Activated B cell treated with CpG ODN at 0.5 μM for 24 hours (primary cell): ENCODE measurements at regions not wholly inside any gene's neighbourhood (a gene's known extent, or its start where the extent isn't known, plus 50 kb on each side); places are given as distances from the start of the nearest gene placed in this dataset.
A peak's percentile ranks its signal among the peaks of the same experiment; 100 is the strongest.

Experiments
- ATAC-seq: fragments of 200-7000 bp; cut with Tn5 transposase; one replicate; pipeline ENCODE4 v1.10.0; 2021; ENCODE audit warnings: low read depth, mild to moderate bottlenecking, moderate library complexity
- CTCF ChIA-PET: fragments of 350-600 bp; sonication (Branson Sonifier 250); formaldehyde crosslinking; loops from one replicate; lab custom pipeline; 2021; ENCODE audit warnings: antibody characterized with exemption; lab: Charles Lee
- POLR2A ChIA-PET: fragments of 350-600 bp; sonication (Branson Sonifier 250); formaldehyde crosslinking; loops from one replicate; lab custom pipeline; 2021; ENCODE audit warnings: antibody characterized with exemption; lab: Charles Lee
- DNase-seq: peaks from one replicate; pipeline ENCODE4 v3.0.0; 2022
- H3K27ac Mint-ChIP-seq: one replicate; pipeline ENCODE4 v1.8.0; 2020; ENCODE audit warnings: mixed read lengths
- H3K27me3 Mint-ChIP-seq: one replicate; pipeline ENCODE4 v1.8.0; 2021; ENCODE audit warnings: mixed read lengths
- H3K36me3 Mint-ChIP-seq: one replicate; pipeline ENCODE4 v1.8.0; 2021; ENCODE audit warnings: low read depth, mixed read lengths
- H3K4me1 Mint-ChIP-seq: one replicate; pipeline ENCODE4 v1.8.0; 2021; ENCODE audit warnings: mixed read lengths
- H3K4me3 Mint-ChIP-seq: one replicate; pipeline ENCODE4 v1.8.0; 2020; ENCODE audit warnings: mild to moderate bottlenecking, mixed read lengths
- H3K9me3 Mint-ChIP-seq: one replicate; pipeline ENCODE4 v1.8.0; 2020; ENCODE audit warnings: mixed read lengths
- intact Hi-C: fragments of 100-400 bp; cut with micrococcal nuclease; formaldehyde crosslinking; loops from one replicate; pipeline ENCODE4 v1.15.1; 2024
- TF ChIP-seq, protein P1 (sequence below): fragments of 200-600 bp; IDR thresholded peaks from one replicate; pipeline ENCODE4 v1.8.0; 2022; ENCODE audit warnings: antibody characterized with exemption, mild to moderate bottlenecking

GRCh38 chr3:194787650-194788049 is 102.0 kb downstream of the FAM43A start:
- H3K36me3 Mint-ChIP-seq, result no peaks in the 10 kb centered on the region
- DNase-seq, result no peak
- TF ChIP-seq, protein P1, sequence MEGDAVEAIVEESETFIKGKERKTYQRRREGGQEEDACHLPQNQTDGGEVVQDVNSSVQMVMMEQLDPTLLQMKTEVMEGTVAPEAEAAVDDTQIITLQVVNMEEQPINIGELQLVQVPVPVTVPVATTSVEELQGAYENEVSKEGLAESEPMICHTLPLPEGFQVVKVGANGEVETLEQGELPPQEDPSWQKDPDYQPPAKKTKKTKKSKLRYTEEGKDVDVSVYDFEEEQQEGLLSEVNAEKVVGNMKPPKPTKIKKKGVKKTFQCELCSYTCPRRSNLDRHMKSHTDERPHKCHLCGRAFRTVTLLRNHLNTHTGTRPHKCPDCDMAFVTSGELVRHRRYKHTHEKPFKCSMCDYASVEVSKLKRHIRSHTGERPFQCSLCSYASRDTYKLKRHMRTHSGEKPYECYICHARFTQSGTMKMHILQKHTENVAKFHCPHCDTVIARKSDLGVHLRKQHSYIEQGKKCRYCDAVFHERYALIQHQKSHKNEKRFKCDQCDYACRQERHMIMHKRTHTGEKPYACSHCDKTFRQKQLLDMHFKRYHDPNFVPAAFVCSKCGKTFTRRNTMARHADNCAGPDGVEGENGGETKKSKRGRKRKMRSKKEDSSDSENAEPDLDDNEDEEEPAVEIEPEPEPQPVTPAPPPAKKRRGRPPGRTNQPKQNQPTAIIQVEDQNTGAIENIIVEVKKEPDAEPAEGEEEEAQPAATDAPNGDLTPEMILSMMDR, result no peak
- intact Hi-C loops, result no loop called here
- no peaks in the 10 kb centered on the region for H3K4me1 Mint-ChIP-seq
- no peak for ATAC-seq
- peaks cover 2% of the 10 kb centered on the region for H3K27me3 Mint-ChIP-seq
- no peak overlapping the region for H3K27ac Mint-ChIP-seq
- no peak overlapping the region for H3K4me3 Mint-ChIP-seq
- POLR2A ChIA-PET, result interaction anchor here (0.7 kb wide), 1 partner anchor 17 kb away, joined by 3 read pairs; no protein-coding TSS in a partner anchor
- CTCF ChIA-PET, result no interaction called here
- no peaks in the 10 kb centered on the region for H3K9me3 Mint-ChIP-seq

DNA sequence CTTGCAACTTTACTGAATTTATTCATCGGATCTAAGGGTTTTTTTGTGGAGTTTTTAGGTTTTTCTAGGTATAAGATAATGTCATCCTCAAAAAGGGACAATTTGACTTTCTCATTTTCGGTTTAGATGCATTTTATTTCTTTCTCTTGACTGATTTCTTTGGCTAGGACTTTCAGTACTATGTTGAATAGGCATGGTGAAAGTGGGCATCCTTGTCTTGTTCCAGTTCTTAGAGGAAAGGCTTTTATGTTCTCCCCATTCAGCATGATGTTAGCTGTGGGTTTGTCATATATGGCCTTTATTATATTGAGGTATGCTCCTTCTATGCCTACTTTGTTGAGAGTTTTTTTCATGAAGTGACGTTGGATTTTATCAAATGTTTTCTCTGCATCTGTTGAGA is 106.7 kb downstream of the FAM43A start:
- Mint-ChIP-seq H3K4me1 (no peaks in the 10 kb centered on the region), H3K9me3 (peaks cover 9% of the 10 kb centered on the region), H3K27me3 (no peaks in the 10 kb centered on the region), H3K36me3 (peaks cover 3% of the 10 kb centered on the region), H3K4me3 (no peak overlapping the region), H3K27ac (no peak overlapping the region)
- ATAC-seq, result no peak
- no peak for DNase-seq
- intact Hi-C loops, result no loop called here
- ChIA-PET POLR2A (no interaction called here), CTCF (no interaction called here)
- TF ChIP-seq, protein P1, result no peak

DNA sequence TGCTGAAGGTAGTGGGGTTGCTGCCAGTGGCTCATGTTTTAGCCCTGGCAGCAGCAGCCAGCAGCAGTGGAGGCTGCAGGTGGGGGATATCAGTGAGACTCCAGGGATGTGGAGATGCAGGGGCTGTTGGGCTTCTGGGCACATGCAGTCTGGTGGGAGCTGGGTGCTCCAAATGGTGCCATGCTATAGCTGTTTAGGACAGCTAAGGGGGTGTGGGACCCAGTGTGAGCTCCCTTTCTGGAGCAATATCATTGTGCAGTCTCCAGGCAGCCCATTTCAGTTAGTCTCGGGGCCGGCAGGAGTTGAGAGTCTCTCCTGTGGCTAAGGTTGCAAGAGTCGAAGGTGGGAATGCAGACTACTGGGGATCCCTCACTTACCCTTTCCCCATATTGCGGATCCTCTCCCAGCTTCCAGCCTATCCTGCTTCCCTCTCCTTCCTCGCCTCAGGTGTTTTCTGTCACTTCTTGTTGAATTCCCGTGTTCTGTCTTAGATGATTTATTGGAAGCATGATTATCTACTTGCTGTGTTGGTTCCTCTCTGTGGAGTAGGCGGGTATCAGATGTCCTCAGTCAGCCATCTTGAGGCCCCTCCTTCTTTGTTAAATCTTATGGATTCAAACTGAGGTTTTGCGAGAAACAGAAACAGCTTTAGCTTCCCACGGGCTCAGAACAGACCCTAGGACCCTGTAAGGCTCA is 112.0 kb downstream of the FAM43A start:
- DNase-seq (no peak), ATAC-seq (no peak)
- Mint-ChIP-seq H3K9me3 (peaks cover 9% of the 10 kb centered on the region), H3K36me3 (peaks cover 3% of the 10 kb centered on the region), H3K27me3 (peaks cover under 1% of the 10 kb centered on the region), H3K4me1 (no peaks in the 10 kb centered on the region), H3K27ac (peak overlapping the region; percentile 8), H3K4me3 (no peak overlapping the region)
- POLR2A ChIA-PET, result no interaction called here
- TF ChIP-seq, protein P1, result no peak
- intact Hi-C loops, result no loop called here
- CTCF ChIA-PET, result interaction anchor here (1.0 kb wide), 1 partner anchor 30 kb away, joined by 3 read pairs; no protein-coding TSS in a partner anchor

- TF ChIP-seq, protein P1, result no peak
- no peak for DNase-seq
- H3K36me3 Mint-ChIP-seq, result peaks cover 3% of the 10 kb centered on the region
- ChIA-PET POLR2A (no interaction called here), CTCF (interaction anchor here (1.0 kb wide), 1 partner anchor 29 kb away, joined by 3 read pairs; no protein-coding TSS in a partner anchor)
- ATAC-seq, result no peak
- H3K4me3 Mint-ChIP-seq, result no peak overlapping the region
- intact Hi-C loops, result no loop called here
- peaks cover 4% of the 10 kb centered on the region for H3K27me3 Mint-ChIP-seq
- H3K27ac Mint-ChIP-seq, result no peak overlapping the region
- no peaks in the 10 kb centered on the region for H3K4me1 Mint-ChIP-seq
- H3K9me3 Mint-ChIP-seq, result peaks cover 9% of the 10 kb centered on the region
Observed at GRCh38 chr3:194798486-194798885, 112.8 kb downstream of the FAM43A start.

- intact Hi-C loops, result no loop called here
- POLR2A ChIA-PET, result no interaction called here
- Mint-ChIP-seq H3K4me3 (no peak overlapping the region), H3K9me3 (peaks cover 9% of the 10 kb centered on the region), H3K27me3 (peaks cover 9% of the 10 kb centered on the region), H3K27ac (no peak overlapping the region), H3K4me1 (no peaks in the 10 kb centered on the region), H3K36me3 (peaks cover 3% of the 10 kb centered on the region)
- TF ChIP-seq, protein P1, result no peak
- CTCF ChIA-PET, result no interaction called here
- DNase-seq (no peak), ATAC-seq (no peak)
Observed at GRCh38 chr3:194800002-194800401, 114.3 kb downstream of the FAM43A start.
